HG03039 (cell line): ENCODE measurements at regions not wholly inside any gene's neighbourhood (a gene's known extent, or its start where the extent isn't known, plus 50 kb on each side); places are given as distances from the start of the nearest gene placed in this dataset.
"Not testable (repeated sequence)": the region's sequence is repeated elsewhere in the genome, so short reads cannot be mapped to it uniquely, and the experiment has no call there.

Experiments used
- ATAC-seq: cut with Tn5 transposase; IDR thresholded peaks from one replicate; pipeline ENCODE4 v1.9.1; 2021; ENCODE audit warnings: mild to moderate bottlenecking, moderate library complexity; ENCODE audit not compliant: unreplicated experiment

GRCh38 chr14:59132796-59133494, 55.5 kb upstream of the DAAM1 start:
- ATAC-seq = no peak

- ATAC-seq = no peak
These were observed 54.8 kb upstream of the DAAM1 start for GRCh38 chr14:59133709-59134108.

- ATAC-seq = no peak
These were observed 54.2 kb upstream of the DAAM1 start for GRCh38 chr14:59134307-59134706.

DNA sequence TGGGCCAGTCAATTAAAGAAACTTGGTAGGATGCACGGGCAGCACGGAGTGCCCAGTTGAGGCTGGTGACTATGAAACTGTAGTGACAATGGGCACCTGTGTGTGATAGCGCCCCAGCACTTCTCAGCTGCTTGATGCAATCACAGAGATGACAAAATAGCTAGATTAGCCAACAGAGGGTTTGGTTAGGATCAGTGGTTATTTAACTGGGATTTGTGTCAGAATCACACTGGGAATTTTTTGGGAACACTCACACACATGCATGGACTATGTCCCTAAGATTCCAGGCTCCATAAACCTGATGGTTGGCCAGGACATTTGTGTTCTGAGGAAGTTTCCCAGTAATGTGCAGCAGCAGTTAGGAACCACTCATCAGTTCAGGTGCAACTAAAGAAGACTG, 51.2 kb upstream of the DAAM1 start:
- no peak for ATAC-seq

DNA sequence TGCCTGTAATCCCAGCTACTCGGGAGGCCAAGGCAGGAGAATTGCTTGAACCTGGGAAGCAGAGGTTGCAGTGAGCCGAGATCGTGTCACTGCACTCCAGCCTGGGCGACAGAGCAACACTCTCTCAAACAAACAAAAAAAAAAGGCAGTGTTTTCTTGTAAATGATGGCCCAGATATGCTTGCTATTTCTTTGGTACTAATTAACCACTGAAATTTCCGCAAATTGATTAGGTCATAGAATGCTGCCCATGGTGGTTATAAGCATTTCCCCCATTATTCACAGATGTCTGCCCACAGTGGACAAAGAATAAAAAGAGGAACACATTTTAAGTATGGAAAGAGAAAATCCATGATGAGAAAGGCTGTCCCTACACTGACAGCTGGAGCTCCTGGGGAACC, 49.9 kb upstream of the DAAM1 start:
- ATAC-seq = not testable (repeated sequence)
